DLD1 (cell line): ENCODE measurements at regions not wholly inside any gene's neighbourhood (a gene's known extent, or its start where the extent isn't known, plus 50 kb on each side); places are given as distances from the start of the nearest gene placed in this dataset.

Source experiments
- in situ Hi-C: cut with HindIII; loops from 2 replicates; pipeline ENCODE4 v1.10.0; 2017; ENCODE audit warnings: low sequenced_read_pairs

- in situ Hi-C loops: no loop called here
Observed at GRCh38 chr11:19661827-19662226, 50.8 kb upstream of the NAV2 start.

- in situ Hi-C loops: no loop called here
Observed at GRCh38 chr11:19660076-19660475, 52.6 kb upstream of the NAV2 start.

GRCh38 chr11:19659529-19659928, 53.1 kb upstream of the NAV2 start:
- in situ Hi-C loops: no loop called here

- in situ Hi-C loops: no loop called here
Observed at GRCh38 chr11:19658344-19658743, 54.3 kb upstream of the NAV2 start.

GRCh38 chr11:19656140-19656541, 56.5 kb upstream of the NAV2 start:
- in situ Hi-C loops: no loop called here

GRCh38 chr11:19652623-19653375, 59.8 kb upstream of the NAV2 start:
- in situ Hi-C loops: no loop called here

- in situ Hi-C loops: no loop called here
Observed at GRCh38 chr11:19651653-19652052, 61.0 kb upstream of the NAV2 start.

- in situ Hi-C loops: no loop called here
Observed at GRCh38 chr11:19651028-19651427, 61.6 kb upstream of the NAV2 start.

GRCh38 chr11:19650467-19650866, 62.2 kb upstream of the NAV2 start:
- in situ Hi-C loops: no loop called here

GRCh38 chr11:19649751-19650150, 62.9 kb upstream of the NAV2 start:
- in situ Hi-C loops: no loop called here

GRCh38 chr11:19648321-19648720, 64.3 kb upstream of the NAV2 start:
- in situ Hi-C loops: no loop called here

GRCh38 chr11:19647816-19648215, 64.8 kb upstream of the NAV2 start:
- in situ Hi-C loops: no loop called here

- in situ Hi-C loops: no loop called here
Observed at GRCh38 chr11:19646921-19647320, 65.7 kb upstream of the NAV2 start.

GRCh38 chr11:19646308-19646707, 66.3 kb upstream of the NAV2 start:
- in situ Hi-C loops: no loop called here

GRCh38 chr11:19644316-19644715, 68.3 kb upstream of the NAV2 start:
- in situ Hi-C loops: no loop called here

GRCh38 chr11:19642185-19643158, 70.2 kb upstream of the NAV2 start:
- in situ Hi-C loops: no loop called here

GRCh38 chr11:19639603-19640105, 73.0 kb upstream of the NAV2 start:
- in situ Hi-C loops: no loop called here

- in situ Hi-C loops: no loop called here
Observed at GRCh38 chr11:19635332-19635731, 77.3 kb upstream of the NAV2 start.

- in situ Hi-C loops: no loop called here
Observed at GRCh38 chr11:19633276-19633675, 79.4 kb upstream of the NAV2 start.

GRCh38 chr11:19632499-19632834, 80.2 kb upstream of the NAV2 start:
- in situ Hi-C loops: no loop called here

- in situ Hi-C loops: no loop called here
Observed at GRCh38 chr11:19631712-19632498, 80.7 kb upstream of the NAV2 start.
